ENCODE measurements at regions not wholly inside any gene's neighbourhood (a gene's known extent, or its start where the extent isn't known, plus 50 kb on each side); places are given as distances from the start of the nearest gene placed in this dataset.

GRCh38 chr10:21052709-21053104 is 155.6 kb upstream of the NEBL start:
- TF ChIP-seq POLR2AphosphoS5 (IDR thresholded peaks at IDR 0.05; ENCODE audit: low read depth, low read length) = no peak
- no peak for TF ChIP-seq POLR2A (IDR thresholded peaks at IDR 0.05; ENCODE audit: low read depth, low read length)
- no peak for TF ChIP-seq TAF1 (IDR thresholded peaks at IDR 0.05; ENCODE audit: borderline replicate concordance, low read depth, low read length)
